K562 (cell line): ENCODE measurements at regions not wholly inside any gene's neighbourhood (a gene's known extent, or its start where the extent isn't known, plus 50 kb on each side); places are given as distances from the start of the nearest gene placed in this dataset.

Experiments
- ATAC-seq: fragments of 200-7000 bp; cut with Tn5 transposase; 3 replicates; pipeline ENCODE4 v1.9.1; 2020; ENCODE audit warnings: moderate library complexity
- BruUV-seq: library from RNA; stranded (reverse); fragments of 400-500 nt; replicated peaks from 2 replicates; lab custom pipeline; 2021; lab: Mats Ljungman, UMichigan
- CTCF ChIA-PET: fragments of 300-600 bp; formaldehyde crosslinking; extraction: SDS; loops from one replicate; lab custom pipeline; 2021; ENCODE audit warnings: low intra/inter-chr PET ratio; lab: Yijun Ruan, JAX
- POLR2A ChIA-PET: fragments of 300-600, 350-650 bp; sonication (Branson Sonifier 250); formaldehyde crosslinking; extraction: SDS; loops from one replicate; lab custom pipeline; 2021; ENCODE audit warnings: antibody characterized with exemption, inconsistent platforms; lab: Yijun Ruan, JAX
- DNase-seq, 4 experiments: peaks; one replicate each; pipeline versions ENCODE4 v3.0.0 to v3.0.0-alpha.2; 2011 to 2018; ENCODE audit warnings: low spot score in 3 of 4, mixed read lengths in 3 of 4; ENCODE audit errors: extremely low read depth in 1 of 4
- FAIRE-seq: peaks from 2 replicates; lab custom pipeline; 2011; peaks lifted over from hg19 to GRCh38; lab: Jason Lieb, UNC
- H2AFZ ChIP-seq: 2 replicates; pipeline ENCODE4 v1.6.0; 2011; ENCODE audit warnings: low read depth, low read length, control low read depth, inconsistent platforms
- H3K27ac ChIP-seq: fragments of 200-600 bp; 3 replicates; pipeline ENCODE4 v1.8.0; 2011; ENCODE audit warnings: low read depth, mild to moderate bottlenecking, control low read depth, inconsistent platforms, low read length, moderate library complexity, mixed read lengths; ENCODE audit errors: extremely low read depth
- H3K27me3 ChIP-seq, 2 experiments: fragments of 300-600 bp in 1 of 2; 2 replicates in 1 of 2; 3 replicates in 1 of 2; pipeline versions ENCODE4 v1.6.0 to v1.8.0; 2011; ENCODE audit warnings: inconsistent platforms in 2 of 2, low read length in 2 of 2, mild to moderate bottlenecking in 1 of 2, mixed read lengths in 1 of 2, moderate library complexity in 1 of 2; ENCODE audit not compliant: control insufficient read depth in 2 of 2, insufficient read depth in 2 of 2
- H3K36me3 ChIP-seq: fragments of 300-600 bp; 3 replicates; pipeline ENCODE4 v1.8.0; 2011; ENCODE audit warnings: mild to moderate bottlenecking, low read length, inconsistent platforms; ENCODE audit not compliant: control insufficient read depth, insufficient read depth
- H3K4me1 ChIP-seq, 2 experiments: fragments of 200-600 bp in 1 of 2; replicated peaks in 1 of 2; 2 replicates in 1 of 2; 3 replicates in 1 of 2; pipeline versions ENCODE4 v1.5.1 to v1.8.0; 2011; ENCODE audit warnings: inconsistent platforms in 2 of 2, low read length in 2 of 2, mild to moderate bottlenecking in 1 of 2, mixed read lengths in 1 of 2, moderate library complexity in 1 of 2; ENCODE audit not compliant: control insufficient read depth in 2 of 2, insufficient read depth in 2 of 2
- H3K4me2 ChIP-seq: 2 replicates; pipeline ENCODE4 v1.6.1; 2011; ENCODE audit warnings: low read length, control low read depth, inconsistent platforms, mixed read lengths; ENCODE audit not compliant: insufficient read depth
- H3K4me3 ChIP-seq: fragments of 200-600 bp; sonication (generic), shearing (Covaris generic); 2 replicates; pipeline ENCODE4 v1.5.1; 2016; ENCODE audit warnings: control low read depth, inconsistent platforms
- H3K79me2 ChIP-seq: fragments of 200-600 bp; 3 replicates; pipeline ENCODE4 v1.8.0; 2011; ENCODE audit warnings: low read length, inconsistent platforms; ENCODE audit not compliant: control insufficient read depth, insufficient read depth
- H3K9ac ChIP-seq, 2 experiments: 2 replicates each; pipeline versions ENCODE4 v1.6.0 to v1.6.1; 2011; ENCODE audit warnings: low read depth in 2 of 2, low read length in 2 of 2, control low read depth in 1 of 2, inconsistent platforms in 1 of 2, mild to moderate bottlenecking in 1 of 2, mixed read lengths in 1 of 2; ENCODE audit not compliant: insufficient read depth in 1 of 2
- H3K9me1 ChIP-seq: one replicate; pipeline ENCODE4 v1.6.0; 2011; ENCODE audit warnings: inconsistent platforms, mild to moderate bottlenecking, low read length, moderate library complexity; ENCODE audit not compliant: control insufficient read depth, insufficient read depth
- H3K9me3 ChIP-seq: replicated peaks from 2 replicates; pipeline ENCODE4 v1.5.1; 2011; ENCODE audit warnings: low read depth, low read length, inconsistent platforms; ENCODE audit not compliant: control insufficient read depth, insufficient read depth
- H4K20me1 ChIP-seq: replicated peaks from 2 replicates; pipeline ENCODE4 v1.6.1; 2011; ENCODE audit warnings: low read length, inconsistent platforms, mixed read lengths; ENCODE audit not compliant: control insufficient read depth, insufficient read depth
- BDP1 ChIP-seq: IDR thresholded peaks from 3 replicates; pipeline ENCODE4 v1.6.1; 2011; ENCODE audit not compliant: insufficient read length, insufficient read depth
- CCAR2 ChIP-seq: fragments of 200-400 bp; formaldehyde crosslinking; IDR thresholded peaks from 2 replicates; pipeline ENCODE4 v1.6.1; 2017; ENCODE audit warnings: mild to moderate bottlenecking, low read depth, low read length
- ETV1 ChIP-seq: fragments of 450-650 bp; conservative IDR thresholded peaks from 2 replicates; pipeline ENCODE4 v1.6.1; 2016; ENCODE audit warnings: missing genetic modification characterization, control low read depth, low read depth, missing compliant biosample characterization
- HNRNPH1 ChIP-seq: fragments of 200-400 bp; formaldehyde crosslinking; optimal IDR thresholded peaks from 2 replicates; pipeline ENCODE3; 2017; ENCODE audit warnings: low read depth, mild to moderate bottlenecking, low read length, moderate library complexity
- KDM5B ChIP-seq: fragments of 200-600 bp; sonication (generic); IDR thresholded peaks from 2 replicates; pipeline ENCODE4 v1.6.1; 2012; ENCODE audit warnings: low read depth, mild to moderate bottlenecking, moderate library complexity, low read length, control low read depth, inconsistent platforms; ENCODE audit not compliant: insufficient replicate concordance
- MAZ ChIP-seq, 2 experiments: fragments of 450-650 bp in 1 of 2; sonication (generic) in 1 of 2; formaldehyde crosslinking; IDR thresholded peaks in 1 of 2; conservative IDR thresholded peaks in 1 of 2; 2 replicates each; pipeline versions ENCODE4 v1.4.0 to v1.5.0; 2020; ENCODE audit warnings: mild to moderate bottlenecking in 1 of 2, missing genetic modification reagents in 1 of 2
- NCOA2 ChIP-seq, 2 experiments: fragments of 450-650 bp; IDR thresholded peaks; 2 replicates each; pipeline ENCODE4 v1.6.1; 2018; ENCODE audit warnings: mild to moderate bottlenecking in 2 of 2, moderate library complexity in 1 of 2; ENCODE audit not compliant: partially characterized antibody in 2 of 2
- PCBP2 ChIP-seq: fragments of 200-400 bp; formaldehyde crosslinking; IDR thresholded peaks from 2 replicates; pipeline ENCODE4 v1.6.1; 2018; ENCODE audit warnings: low read length, low read depth, mild to moderate bottlenecking, moderate library complexity; ENCODE audit not compliant: poor library complexity, severe bottlenecking
- PRPF4 ChIP-seq: fragments of 200-400 bp; formaldehyde crosslinking; IDR thresholded peaks from one replicate; pipeline ENCODE4 v1.6.1; 2017; ENCODE audit warnings: low read length, low read depth, mild to moderate bottlenecking; ENCODE audit not compliant: insufficient read depth, poor library complexity, severe bottlenecking
- PTRF ChIP-seq: fragments of 450-650 bp; IDR thresholded peaks from 2 replicates; pipeline ENCODE4 v1.6.1; 2016; ENCODE audit warnings: mild to moderate bottlenecking, missing genetic modification characterization, missing compliant biosample characterization
- SIN3B ChIP-seq: fragments of 450-650 bp; IDR thresholded peaks from 2 replicates; pipeline ENCODE4 v1.6.1; 2017; ENCODE audit warnings: low read depth, mild to moderate bottlenecking, moderate library complexity
- ZFPM2 ChIP-seq: fragments of 250-450 bp; sonication (Bioruptor Pico); IDR thresholded peaks from 2 replicates; pipeline ENCODE4 v1.5.1; 2022; ENCODE audit warnings: mild to moderate bottlenecking
- ZNF24 ChIP-seq: fragments of 450-650 bp; IDR thresholded peaks from 2 replicates; pipeline ENCODE4 v1.6.1; 2016
- ZNF764 ChIP-seq: fragments of 250-450 bp; sonication (Bioruptor Pico); IDR thresholded peaks from 2 replicates; pipeline ENCODE4 v1.4.0; 2020; ENCODE audit warnings: low read depth, mild to moderate bottlenecking, moderate library complexity
- WGBS: fragments of 100-300 bp; shearing (Covaris generic); methylation state at CpG from one replicate; pipeline ENCODE4 v1.1.6; 2016; ENCODE audit warnings: low coverage, mixed read lengths; ENCODE audit not compliant: insufficient coverage; ENCODE audit errors: missing lambda C conversion rate; 5-methylcytosine and 5-hydroxymethylcytosine counted together
- in situ Hi-C: fragments of 300-500 bp; cut with MboI; formaldehyde crosslinking; loops from 4 replicates; pipeline ENCODE4 v1.15.0; 2018; ENCODE audit warnings: inconsistent platforms, mixed read lengths
- intact Hi-C: fragments of 100-400 bp; cut with micrococcal nuclease; formaldehyde crosslinking; loops from 2 replicates; pipeline ENCODE4 v1.14.2; 2022

DNA sequence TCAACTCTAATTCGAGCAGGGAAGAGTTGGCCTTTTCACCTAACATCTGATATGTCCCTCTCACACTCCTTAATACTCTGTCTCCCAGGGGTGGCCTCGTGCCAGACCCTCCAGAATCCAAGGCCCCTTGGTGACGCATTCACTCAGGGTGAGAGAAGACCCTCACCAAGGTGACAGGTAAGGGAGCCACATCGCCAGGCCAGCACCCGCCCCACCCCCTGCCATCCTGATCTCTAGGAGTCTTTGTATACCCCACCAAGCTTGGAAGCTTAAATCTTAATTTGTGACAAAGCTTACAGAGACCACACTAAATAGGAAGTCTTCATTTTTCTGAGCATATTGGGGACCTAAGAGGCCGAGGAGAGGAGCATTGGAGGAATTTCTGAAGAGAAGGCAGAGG is 286.1 kb downstream of the IRF8 start:
- H3K27ac ChIP-seq, result no peak overlapping the region
- WGBS, result 0% methylated on average over 6 of the region's 6 CpGs
- H3K9me1 ChIP-seq, result no peaks in the 10 kb centered on the region
- no peaks in the 10 kb centered on the region for H3K79me2 ChIP-seq
- no TSS peak for BruUV-seq
- H2AFZ ChIP-seq, result no peak overlapping the region
- H4K20me1 ChIP-seq, result no peaks in the 10 kb centered on the region
- peaks cover 8 to 37% of the 10 kb centered on the region in 2 experiments for H3K27me3 ChIP-seq
- no peaks in the 10 kb centered on the region for H3K9me3 ChIP-seq
- H3K4me2 ChIP-seq, result no peak overlapping the region
- in situ Hi-C loops, result no loop called here
- TF ChIP-seq BDP1, result no peak
- TF ChIP-seq ZNF24, result no peak
- no peak for TF ChIP-seq PRPF4
- TF ChIP-seq PTRF (tag), result no peak
- TF ChIP-seq MAZ (CRISPR knock-in tag; conservative IDR thresholded peaks at IDR 0.05 in 1 of 2, IDR thresholded peaks at IDR 0.05 in 1 of 2), result no peak
- DNase-seq (no peak), ATAC-seq (no peak), FAIRE-seq (no peak)
- peaks cover 0 to 4% of the 10 kb centered on the region in 2 experiments; a peak in 1 of 5 replicates for H3K4me1 ChIP-seq
- CTCF ChIA-PET, result no interaction called here
- POLR2A ChIA-PET, result no interaction called here
- H3K36me3 ChIP-seq, result no peaks in the 10 kb centered on the region
- H3K4me3 ChIP-seq, result no peak overlapping the region
- intact Hi-C loops, result no loop called here
- H3K9ac ChIP-seq, result no peak overlapping the region

DNA sequence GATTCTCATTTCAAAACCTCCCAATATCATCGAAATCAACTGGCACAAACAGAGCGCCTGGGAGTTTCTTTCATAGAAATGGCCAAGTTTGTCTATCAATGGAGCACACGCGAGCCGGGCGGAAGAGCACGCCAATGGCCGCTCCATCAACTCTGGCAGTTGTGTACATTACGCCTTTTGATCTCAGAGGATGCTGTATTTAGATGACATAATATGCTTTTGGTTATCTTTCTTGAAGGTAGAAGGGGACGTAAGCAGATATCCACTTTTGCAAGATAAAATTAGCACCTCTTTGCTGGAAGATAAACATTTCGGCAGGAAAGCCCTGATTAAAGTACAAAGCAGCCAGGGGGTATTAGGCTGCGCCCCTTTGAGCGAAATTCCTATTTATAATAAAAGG is 287.4 kb downstream of the IRF8 start:
- H3K27me3 ChIP-seq, result peaks cover 8 to 46% of the 10 kb centered on the region in 2 experiments
- no TSS peak for BruUV-seq

More for the DNA sequence above, 287.4 kb downstream of the IRF8 start:
- ATAC-seq (no peak), FAIRE-seq (no peak), DNase-seq (no peak)
- Histone ChIP-seq H3K4me3 (no peak overlapping the region), H3K9ac (no peak overlapping the region), H3K4me1 (peaks cover 0 to 4% of the 10 kb centered on the region in 2 experiments; a peak in 1 of 5 replicates), H3K27ac (no peak overlapping the region), H3K9me1 (no peaks in the 10 kb centered on the region), H2AFZ (no peak overlapping the region), H4K20me1 (no peaks in the 10 kb centered on the region), H3K4me2 (no peak overlapping the region), H3K36me3 (no peaks in the 10 kb centered on the region), H3K79me2 (no peaks in the 10 kb centered on the region), H3K9me3 (no peaks in the 10 kb centered on the region)
- in situ Hi-C loops, result no loop called here
- ChIA-PET POLR2A (no interaction called here), CTCF (no interaction called here)
- 0% methylated on average over 13 of the region's 13 CpGs for WGBS
- TF ChIP-seq ZFPM2 (CRISPR knock-in tag) (no peak), CCAR2 (no peak), ZNF764 (CRISPR knock-in tag) (no peak), PCBP2 (no peak), NCOA2 (IDR thresholded peaks at IDR 0.05; ENCODE audit: partially characterized antibody in 2 of 2) (no peak), ETV1 (tag) (no peak), SIN3B (no peak), KDM5B (no peak), HNRNPH1 (no peak)
- intact Hi-C loops, result no loop called here
